Peyer's patch (tissue), 4 donors: ENCODE measurements at regions not wholly inside any gene's neighbourhood (a gene's known extent, or its start where the extent isn't known, plus 50 kb on each side); places are given as distances from the start of the nearest gene placed in this dataset.

Source experiments
- DNase-seq, 3 donors: peaks; one replicate each; pipeline ENCODE4 v3.0.0-alpha.2; 2017 to 2019
- H3K27ac ChIP-seq, 4 donors: fragments of 200-600 bp; sonication (generic); one replicate each; pipeline ENCODE4 v1.5.1; 2016 to 2019
- H3K27me3 ChIP-seq, 2 donors: fragments of 200-600 bp; sonication (generic); one replicate each; pipeline ENCODE4 v1.5.1; 2019
- H3K36me3 ChIP-seq, 3 donors: fragments of 200-600 bp; sonication (generic); one replicate each; pipeline ENCODE4 v1.5.1; 2016 to 2019
- H3K4me1 ChIP-seq, 4 donors: fragments of 200-600 bp; sonication (generic); one replicate each; pipeline ENCODE4 v1.5.1; 2016 to 2019
- H3K4me3 ChIP-seq, 4 donors: fragments of 200-600 bp; sonication (generic); 1 replicate in 3 of 4; 2 replicates in 1 of 4; pipeline ENCODE4 v1.5.1; 2016 to 2019; ENCODE audit warnings: mild to moderate bottlenecking in 1 of 4
- H3K9me3 ChIP-seq, 4 donors: fragments of 200-600 bp; sonication (generic); one replicate each; pipeline ENCODE4 v1.5.1; 2016 to 2019; ENCODE audit warnings: mild to moderate bottlenecking in 1 of 4
- POLR2A ChIP-seq, 2 donors: fragments of 450-650 bp; IDR thresholded peaks; one replicate each; pipeline ENCODE4 v1.5.1; 2017; ENCODE audit warnings: antibody characterized with exemption in 2 of 2, mild to moderate bottlenecking in 2 of 2, moderate library complexity in 2 of 2
- TF ChIP-seq, protein P1 (sequence below), 6 experiments: fragments of 450-650 bp in 4 of 6; fragments of 200-600 bp in 2 of 6; sonication (generic) in 1 of 6; IDR thresholded peaks; one replicate each; pipeline ENCODE4 v1.5.1; 2017 to 2019; ENCODE audit warnings: antibody characterized with exemption in 6 of 6, mild to moderate bottlenecking in 3 of 6, moderate library complexity in 1 of 6

DNA sequence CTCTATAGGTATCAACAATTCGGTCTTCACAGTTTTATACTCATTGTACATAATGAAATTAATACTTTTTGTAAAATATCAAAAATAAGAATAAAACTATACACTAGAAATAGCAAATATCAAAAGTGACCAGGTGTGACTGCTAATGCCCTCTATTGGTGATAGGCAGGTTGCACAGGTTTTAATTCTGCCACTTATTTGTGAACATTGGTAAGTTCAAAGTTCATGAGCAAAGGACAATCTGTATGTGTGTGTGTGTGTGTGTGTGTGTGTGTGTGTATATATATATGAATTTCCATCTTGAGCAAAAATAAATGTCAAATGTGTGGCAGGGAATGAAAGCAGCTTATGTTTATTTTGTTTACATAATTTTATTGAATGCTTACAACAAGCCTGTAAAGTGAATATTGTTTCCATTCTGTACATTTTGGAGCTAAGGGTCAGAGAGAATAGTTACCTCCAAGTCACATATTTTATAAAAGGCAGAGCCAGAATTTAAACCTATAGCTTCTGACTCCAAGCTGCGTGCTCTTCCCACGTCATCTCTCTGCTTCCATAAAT is 537.4 kb downstream of the CPS1 start:
- Histone ChIP-seq H3K27ac (no peak overlapping the region), H3K27me3 (no peaks in the 10 kb centered on the region), H3K4me1 (no peaks in the 10 kb centered on the region), H3K36me3 (no peaks in the 10 kb centered on the region), H3K4me3 (no peak overlapping the region), H3K9me3 (no peaks in the 10 kb centered on the region)
- no peak for DNase-seq
- TF ChIP-seq, protein P1, sequence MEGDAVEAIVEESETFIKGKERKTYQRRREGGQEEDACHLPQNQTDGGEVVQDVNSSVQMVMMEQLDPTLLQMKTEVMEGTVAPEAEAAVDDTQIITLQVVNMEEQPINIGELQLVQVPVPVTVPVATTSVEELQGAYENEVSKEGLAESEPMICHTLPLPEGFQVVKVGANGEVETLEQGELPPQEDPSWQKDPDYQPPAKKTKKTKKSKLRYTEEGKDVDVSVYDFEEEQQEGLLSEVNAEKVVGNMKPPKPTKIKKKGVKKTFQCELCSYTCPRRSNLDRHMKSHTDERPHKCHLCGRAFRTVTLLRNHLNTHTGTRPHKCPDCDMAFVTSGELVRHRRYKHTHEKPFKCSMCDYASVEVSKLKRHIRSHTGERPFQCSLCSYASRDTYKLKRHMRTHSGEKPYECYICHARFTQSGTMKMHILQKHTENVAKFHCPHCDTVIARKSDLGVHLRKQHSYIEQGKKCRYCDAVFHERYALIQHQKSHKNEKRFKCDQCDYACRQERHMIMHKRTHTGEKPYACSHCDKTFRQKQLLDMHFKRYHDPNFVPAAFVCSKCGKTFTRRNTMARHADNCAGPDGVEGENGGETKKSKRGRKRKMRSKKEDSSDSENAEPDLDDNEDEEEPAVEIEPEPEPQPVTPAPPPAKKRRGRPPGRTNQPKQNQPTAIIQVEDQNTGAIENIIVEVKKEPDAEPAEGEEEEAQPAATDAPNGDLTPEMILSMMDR (IDR thresholded peaks at IDR 0.05): peak in 3 of 6 experiments; percentile 56 to 64 (median 62)
- TF ChIP-seq POLR2A (IDR thresholded peaks at IDR 0.05): no peak

DNA sequence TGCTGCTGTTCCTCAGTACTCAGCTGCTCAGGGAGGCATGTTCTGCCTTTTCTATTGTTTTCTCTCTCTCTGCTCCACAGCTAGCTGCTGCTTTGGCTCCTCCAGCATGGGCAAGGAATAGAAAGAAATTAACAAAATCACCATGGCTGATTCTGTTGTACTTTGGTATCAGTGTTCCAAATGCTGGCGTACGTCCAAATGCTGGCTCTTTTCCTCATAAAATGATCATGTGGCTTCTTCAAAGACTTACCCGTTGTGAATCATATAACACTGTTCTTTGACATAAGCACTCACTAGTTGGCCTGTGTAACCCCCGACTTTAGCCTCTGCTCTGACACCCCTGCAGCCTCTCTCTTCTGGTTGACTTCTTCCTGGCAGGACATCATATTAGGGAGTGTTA is 547.6 kb downstream of the CPS1 start:
- H3K27me3 ChIP-seq: no peaks in the 10 kb centered on the region
- H3K4me1 ChIP-seq: no peaks in the 10 kb centered on the region
- H3K36me3 ChIP-seq: no peaks in the 10 kb centered on the region
- peak in 2 of 3 donors; percentile 44 to 66 for DNase-seq
- H3K4me3 ChIP-seq: no peak overlapping the region
- H3K9me3 ChIP-seq: no peaks in the 10 kb centered on the region
- H3K27ac ChIP-seq: no peak overlapping the region
- no peak for TF ChIP-seq POLR2A (IDR thresholded peaks at IDR 0.05)
- TF ChIP-seq, protein P1 (IDR thresholded peaks at IDR 0.05): no peak

DNA sequence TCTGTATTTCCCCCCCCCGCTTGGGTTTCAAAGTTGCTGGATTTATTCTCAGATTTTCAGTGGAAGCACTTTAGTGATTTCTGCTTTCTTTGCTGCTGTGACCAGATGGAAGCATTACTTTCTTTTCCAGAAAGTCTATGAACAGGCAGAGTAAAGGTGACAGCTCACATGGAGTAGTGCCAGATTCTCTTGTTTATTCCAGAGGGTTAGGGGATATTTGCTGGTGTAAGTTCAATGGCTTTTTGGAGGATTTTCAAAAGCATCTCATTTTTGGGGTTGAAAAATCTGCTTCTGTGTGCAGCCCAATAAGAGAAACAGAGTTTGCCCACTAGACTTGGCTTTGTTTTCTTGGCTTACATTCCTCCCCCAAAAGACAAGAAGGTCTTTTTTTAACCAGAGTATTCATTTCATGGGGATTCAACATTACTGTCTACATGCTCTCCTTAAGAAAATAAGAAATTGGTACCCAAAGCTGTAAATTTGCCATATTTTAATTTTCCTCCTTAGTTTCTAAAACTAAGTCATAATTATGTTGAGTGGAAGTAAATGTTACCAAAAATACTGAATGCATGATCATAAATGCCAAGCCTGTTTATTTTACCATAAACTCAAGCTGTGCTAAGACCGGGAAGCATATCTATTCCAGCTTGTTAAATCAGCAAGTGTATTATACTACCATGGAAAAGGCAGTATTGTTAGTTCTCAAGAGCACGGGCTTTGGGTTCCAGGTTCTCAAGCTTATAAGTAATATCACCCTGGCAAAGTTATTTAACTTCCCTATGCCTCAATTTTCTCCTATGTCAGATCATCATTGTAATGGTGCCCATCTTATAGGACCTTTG is 557.2 kb downstream of the CPS1 start:
- no peak for DNase-seq
- H3K9me3 ChIP-seq: no peaks in the 10 kb centered on the region
- no peak overlapping the region for H3K27ac ChIP-seq
- H3K27me3 ChIP-seq: no peaks in the 10 kb centered on the region
- no peak overlapping the region for H3K4me3 ChIP-seq
- no peaks in the 10 kb centered on the region for H3K36me3 ChIP-seq
- no peaks in the 10 kb centered on the region for H3K4me1 ChIP-seq
- TF ChIP-seq POLR2A (IDR thresholded peaks at IDR 0.05): no peak
- TF ChIP-seq, protein P1 (IDR thresholded peaks at IDR 0.05): no peak

DNA sequence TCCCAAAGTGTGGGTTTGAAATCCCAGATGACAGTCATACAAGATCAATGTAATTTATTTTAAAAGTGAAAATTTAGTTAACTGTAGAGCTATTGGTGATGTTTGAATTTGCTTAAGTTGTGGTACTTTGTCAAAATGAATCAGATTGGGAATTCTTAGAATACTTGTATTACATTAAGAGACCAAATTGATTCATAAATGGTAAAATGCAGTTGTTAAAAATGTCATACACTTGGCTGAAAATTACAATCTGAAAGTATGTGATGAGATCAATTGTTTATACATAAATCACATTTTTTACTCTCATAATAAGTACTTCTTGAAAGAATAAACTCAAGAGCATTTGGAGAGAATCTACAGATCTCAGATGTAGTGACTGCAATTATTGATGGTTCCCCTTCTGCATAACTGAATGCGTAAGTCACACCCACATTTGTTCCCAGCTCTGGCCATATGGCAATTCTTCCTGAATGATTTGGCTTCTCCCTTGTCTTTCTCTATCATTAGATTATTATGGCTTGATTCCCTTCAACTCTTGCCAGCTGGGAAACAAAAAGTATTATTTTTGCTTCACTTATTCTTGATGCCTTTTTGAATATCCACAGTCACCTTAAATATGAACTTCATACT is 558.5 kb downstream of the CPS1 start:
- no peaks in the 10 kb centered on the region for H3K4me1 ChIP-seq
- H3K9me3 ChIP-seq: no peaks in the 10 kb centered on the region
- TF ChIP-seq, protein P1 (IDR thresholded peaks at IDR 0.05): no peak
- no peak for TF ChIP-seq POLR2A (IDR thresholded peaks at IDR 0.05)
- no peak overlapping the region for H3K27ac ChIP-seq
- H3K4me3 ChIP-seq: no peak overlapping the region
- H3K36me3 ChIP-seq: no peaks in the 10 kb centered on the region
- no peak for DNase-seq
- no peaks in the 10 kb centered on the region for H3K27me3 ChIP-seq

DNA sequence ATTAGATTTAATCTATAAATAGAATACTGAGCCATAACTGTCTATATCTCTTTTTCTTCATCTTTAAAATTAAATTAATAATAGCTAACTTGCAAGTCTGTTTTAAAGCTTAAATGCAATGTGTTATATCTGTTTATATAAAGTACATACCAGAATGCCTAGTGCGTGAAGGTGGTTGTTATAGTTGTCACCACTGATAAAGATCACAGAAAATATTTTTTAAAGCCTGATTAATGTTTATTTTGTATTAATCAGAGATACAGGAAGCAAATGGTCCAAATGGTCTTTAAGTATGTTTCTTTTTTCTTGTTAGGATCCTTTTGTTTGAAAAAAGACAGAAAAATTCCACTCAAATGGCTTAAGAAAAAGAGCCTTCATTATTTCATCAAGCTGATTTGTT is 560.6 kb downstream of the CPS1 start:
- DNase-seq: no peak
- H3K27me3 ChIP-seq: no peaks in the 10 kb centered on the region
- no peak overlapping the region for H3K4me3 ChIP-seq
- no peak overlapping the region for H3K27ac ChIP-seq
- H3K4me1 ChIP-seq: no peaks in the 10 kb centered on the region
- H3K36me3 ChIP-seq: no peaks in the 10 kb centered on the region
- TF ChIP-seq, protein P1 (IDR thresholded peaks at IDR 0.05): no peak
- TF ChIP-seq POLR2A (IDR thresholded peaks at IDR 0.05): no peak
- no peaks in the 10 kb centered on the region for H3K9me3 ChIP-seq
